Endothelial cell of umbilical vein (primary cell): ENCODE measurements at regions not wholly inside any gene's neighbourhood (a gene's known extent, or its start where the extent isn't known, plus 50 kb on each side); places are given as distances from the start of the nearest gene placed in this dataset.

Source experiments
- BruUV-seq: library from RNA; stranded (reverse); fragments of 400-500 nt; replicated peaks from 2 replicates; lab custom pipeline; 2021; lab: Mats Ljungman, UMichigan
- CTCF ChIA-PET: fragments of 300-600, 350-600 bp; sonication (Branson Sonifier 250); formaldehyde crosslinking; loops from one replicate; lab custom pipeline; 2021; ENCODE audit warnings: antibody characterized with exemption, inconsistent platforms; lab: Charles Lee
- POLR2A ChIA-PET: fragments of 300-600, 350-600 bp; sonication (Branson Sonifier 250); formaldehyde crosslinking; loops from one replicate; lab custom pipeline; 2021; ENCODE audit warnings: antibody characterized with exemption, inconsistent platforms; lab: Charles Lee
- DNase-seq: peaks from one replicate; pipeline ENCODE4 v3.0.0-alpha.2; 2011; ENCODE audit warnings: low read depth, low spot score
- FAIRE-seq: peaks from 2 replicates; lab custom pipeline; 2011; peaks lifted over from hg19 to GRCh38; lab: Jason Lieb, UNC
- H2AFZ ChIP-seq: 2 replicates; pipeline ENCODE4 v1.6.0; 2012; ENCODE audit warnings: low read depth, low read length, control low read depth, inconsistent platforms
- H3K27ac ChIP-seq: 2 replicates; pipeline ENCODE4 v1.5.1; 2011; ENCODE audit warnings: low read depth, mild to moderate bottlenecking, control low read depth, low read length, moderate library complexity; ENCODE audit not compliant: insufficient read depth
- H3K27me3 ChIP-seq, 2 experiments: 2 replicates each; pipeline versions ENCODE4 v1.6.0 to v1.6.1; 2011; ENCODE audit warnings: low read length in 2 of 2, mixed read lengths in 1 of 2; ENCODE audit not compliant: control insufficient read depth in 2 of 2, insufficient read depth in 2 of 2
- H3K36me3 ChIP-seq, 2 experiments: 2 replicates in 1 of 2; 3 replicates in 1 of 2; pipeline ENCODE4 v1.5.1; 2011; ENCODE audit warnings: low read length in 2 of 2, mild to moderate bottlenecking in 1 of 2, moderate library complexity in 1 of 2; ENCODE audit not compliant: control insufficient read depth in 2 of 2, insufficient read depth in 2 of 2; ENCODE audit errors: extremely low read depth in 1 of 2
- H3K4me1 ChIP-seq: 3 replicates; pipeline ENCODE4 v1.5.1; 2011; ENCODE audit warnings: mild to moderate bottlenecking, low read length; ENCODE audit not compliant: control insufficient read depth, insufficient read depth; ENCODE audit errors: extremely low read depth
- H3K4me2 ChIP-seq: 2 replicates; pipeline ENCODE4 v1.6.1; 2011; ENCODE audit warnings: low read length, control low read depth, mixed read lengths; ENCODE audit not compliant: insufficient read depth
- H3K4me3 ChIP-seq, 3 experiments: fragments of 200-600 bp in 1 of 3; sonication (generic), shearing (Covaris generic) in 1 of 3; replicated peaks in 1 of 3; 2 replicates each; pipeline ENCODE4 v1.5.1; 2011 to 2016; ENCODE audit warnings: control low read depth in 3 of 3, low read length in 3 of 3, mild to moderate bottlenecking in 2 of 3, inconsistent platforms in 1 of 3, low read depth in 1 of 3, moderate library complexity in 1 of 3; ENCODE audit not compliant: insufficient read depth in 1 of 3
- H3K79me2 ChIP-seq: 2 replicates; pipeline ENCODE4 v1.6.0; 2012; ENCODE audit warnings: low read length, inconsistent platforms; ENCODE audit not compliant: control insufficient read depth, insufficient read depth
- H3K9ac ChIP-seq: replicated peaks from 2 replicates; pipeline ENCODE3; 2011; ENCODE audit warnings: low read length, control low read depth; ENCODE audit not compliant: insufficient read depth; ENCODE audit errors: extremely low read depth
- H3K9me1 ChIP-seq: replicated peaks from 3 replicates; pipeline ENCODE4 v1.6.0; 2011; ENCODE audit warnings: mild to moderate bottlenecking, low read length; ENCODE audit not compliant: control insufficient read depth, insufficient read depth; ENCODE audit errors: extremely low read depth
- H3K9me3 ChIP-seq: replicated peaks from 2 replicates; pipeline ENCODE4 v1.5.1; 2012; ENCODE audit warnings: low read length, inconsistent platforms; ENCODE audit not compliant: control insufficient read depth, insufficient read depth
- H4K20me1 ChIP-seq: replicated peaks from 2 replicates; pipeline ENCODE3; 2011; ENCODE audit warnings: mild to moderate bottlenecking, low read length; ENCODE audit not compliant: control insufficient read depth, insufficient read depth; ENCODE audit errors: extremely low read depth
- CTCF ChIP-seq, 2 donors: IDR thresholded peaks; 1 replicate in 1 of 2; 2 replicates in 1 of 2; pipeline ENCODE4 v1.5.1; 2011; ENCODE audit warnings: low read length in 2 of 2, mild to moderate bottlenecking in 2 of 2, moderate library complexity in 2 of 2, control low read depth in 1 of 2, inconsistent platforms in 1 of 2, low read depth in 1 of 2; ENCODE audit not compliant: insufficient read depth in 1 of 2; ENCODE audit errors: extremely low read depth in 1 of 2
- EZH2 ChIP-seq: IDR thresholded peaks from 2 replicates; pipeline ENCODE4 v1.6.1; 2012; ENCODE audit warnings: borderline replicate concordance, low read depth, mild to moderate bottlenecking, moderate library complexity, low read length, inconsistent platforms; ENCODE audit not compliant: severe bottlenecking
- FOS ChIP-seq: IDR thresholded peaks from 2 replicates; pipeline ENCODE4 v1.6.1; 2011; ENCODE audit warnings: mild to moderate bottlenecking, low read length, moderate library complexity, borderline replicate concordance; ENCODE audit not compliant: insufficient read depth
- GATA2 ChIP-seq: IDR thresholded peaks from 2 replicates; pipeline ENCODE4 v1.7.0; 2011; ENCODE audit warnings: low read depth, mild to moderate bottlenecking, moderate library complexity, mixed read lengths, low read length; ENCODE audit not compliant: insufficient read length, insufficient read depth
- JUN ChIP-seq: IDR thresholded peaks from 2 replicates; pipeline ENCODE4 v1.6.1; 2011; ENCODE audit warnings: borderline replicate concordance, low read depth; ENCODE audit not compliant: insufficient read length, insufficient read depth
- MAX ChIP-seq: IDR thresholded peaks from 2 replicates; pipeline ENCODE4 v1.6.1; 2011; ENCODE audit not compliant: insufficient read depth, insufficient read length
- MYC ChIP-seq: IDR thresholded peaks from one replicate; pipeline ENCODE4 v1.6.1; 2011; ENCODE audit warnings: mild to moderate bottlenecking, low read depth, low read length
- POLR2A ChIP-seq: IDR thresholded peaks from 2 replicates; pipeline ENCODE4 v1.6.1; 2012; ENCODE audit warnings: low read depth, mild to moderate bottlenecking, control low read depth, low read length
- POLR2AphosphoS5 ChIP-seq: IDR thresholded peaks from 2 replicates; pipeline ENCODE4 v1.6.1; 2012; ENCODE audit warnings: low read depth, mild to moderate bottlenecking, control low read depth, low read length, moderate library complexity; ENCODE audit not compliant: insufficient read depth
- dilution Hi-C: fragments of 300-500 bp; cut with MboI; formaldehyde crosslinking; loops from one replicate; pipeline ENCODE4 v1.15.0; 2019; ENCODE audit warnings: low sequenced_read_pairs; ENCODE audit not compliant: extremely low pct_ligation_motif_present
- intact Hi-C: fragments of 100-400 bp; cut with micrococcal nuclease; formaldehyde crosslinking; loops from one replicate; pipeline ENCODE4 v1.10.0; 2022

- H3K27me3 ChIP-seq: no peaks in the 10 kb centered on the region
- no peaks in the 10 kb centered on the region for H3K4me1 ChIP-seq
- dilution Hi-C loops (no loop called here), intact Hi-C loops (no loop called here)
- H3K9me3 ChIP-seq: no peaks in the 10 kb centered on the region
- no peak for TF ChIP-seq FOS
- no peak for TF ChIP-seq MAX
- TF ChIP-seq MYC: no peak
- TF ChIP-seq CTCF (IDR thresholded peaks at IDR 0.05; ENCODE audit: extremely low read depth in 1 of 2, insufficient read depth in 1 of 2, low read depth in 1 of 2, low read length in 2 of 2): no peak
- no peak for TF ChIP-seq JUN
- no peak for TF ChIP-seq POLR2A
- no peak for TF ChIP-seq EZH2
- no peak for TF ChIP-seq GATA2
- no peak for TF ChIP-seq POLR2AphosphoS5
- CTCF ChIA-PET: no interaction called here
- H4K20me1 ChIP-seq: no peaks in the 10 kb centered on the region
- no peak overlapping the region for H2AFZ ChIP-seq
- DNase-seq: no peak
- no peaks in the 10 kb centered on the region for H3K36me3 ChIP-seq
- BruUV-seq: no TSS peak
- no peak overlapping the region for H3K9ac ChIP-seq
- H3K4me3 ChIP-seq: no peak overlapping the region
- no peak overlapping the region for H3K27ac ChIP-seq
- no peaks in the 10 kb centered on the region for H3K9me1 ChIP-seq
- no peak for FAIRE-seq
- POLR2A ChIA-PET: no interaction called here
- no peaks in the 10 kb centered on the region for H3K79me2 ChIP-seq
- no peak overlapping the region for H3K4me2 ChIP-seq
These were observed 370.4 kb downstream of the PRDM9 start for GRCh38 chr5:23877847-23878246.
